ENCODE measurements at regions not wholly inside any gene's neighbourhood (a gene's known extent, or its start where the extent isn't known, plus 50 kb on each side); places are given as distances from the start of the nearest gene placed in this dataset.
"Not testable (repeated sequence)": the region's sequence is repeated elsewhere in the genome, so short reads cannot be mapped to it uniquely, and the experiment has no call there.

GRCh38 chr11:45733176-45733575 is 67.8 kb upstream of the CHST1 start:
- Histone ChIP-seq H3K4me1 (no peaks in the 10 kb centered on the region), H3K27ac (no peak overlapping the region), H3K9me3 (no peaks in the 10 kb centered on the region), H3K36me3 (no peaks in the 10 kb centered on the region), H3K27me3 (no peaks in the 10 kb centered on the region), H3K4me3 (no peak overlapping the region)
- DNase-seq (no peak), FAIRE-seq (no peak), ATAC-seq (no peak)
- TF ChIP-seq, protein P1, sequence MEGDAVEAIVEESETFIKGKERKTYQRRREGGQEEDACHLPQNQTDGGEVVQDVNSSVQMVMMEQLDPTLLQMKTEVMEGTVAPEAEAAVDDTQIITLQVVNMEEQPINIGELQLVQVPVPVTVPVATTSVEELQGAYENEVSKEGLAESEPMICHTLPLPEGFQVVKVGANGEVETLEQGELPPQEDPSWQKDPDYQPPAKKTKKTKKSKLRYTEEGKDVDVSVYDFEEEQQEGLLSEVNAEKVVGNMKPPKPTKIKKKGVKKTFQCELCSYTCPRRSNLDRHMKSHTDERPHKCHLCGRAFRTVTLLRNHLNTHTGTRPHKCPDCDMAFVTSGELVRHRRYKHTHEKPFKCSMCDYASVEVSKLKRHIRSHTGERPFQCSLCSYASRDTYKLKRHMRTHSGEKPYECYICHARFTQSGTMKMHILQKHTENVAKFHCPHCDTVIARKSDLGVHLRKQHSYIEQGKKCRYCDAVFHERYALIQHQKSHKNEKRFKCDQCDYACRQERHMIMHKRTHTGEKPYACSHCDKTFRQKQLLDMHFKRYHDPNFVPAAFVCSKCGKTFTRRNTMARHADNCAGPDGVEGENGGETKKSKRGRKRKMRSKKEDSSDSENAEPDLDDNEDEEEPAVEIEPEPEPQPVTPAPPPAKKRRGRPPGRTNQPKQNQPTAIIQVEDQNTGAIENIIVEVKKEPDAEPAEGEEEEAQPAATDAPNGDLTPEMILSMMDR (IDR thresholded peaks at IDR 0.05), result no peak
- WGBS, 2 donors, result 53 to 59% methylated on average over 1 of the region's 1 CpG
- intact Hi-C loops (cut with DNase I), result no loop called here

- Histone ChIP-seq H3K4me3 (no peak overlapping the region), H3K9me3 (no peaks in the 10 kb centered on the region), H3K27me3 (no peaks in the 10 kb centered on the region), H3K27ac (no peak overlapping the region), H3K4me1 (no peaks in the 10 kb centered on the region), H3K36me3 (no peaks in the 10 kb centered on the region)
- ATAC-seq (no peak), DNase-seq (no peak), FAIRE-seq (no peak)
- intact Hi-C loops (cut with DNase I), result no loop called here
- TF ChIP-seq, protein P1 (IDR thresholded peaks at IDR 0.05), result no peak
These were observed 66.9 kb upstream of the CHST1 start for GRCh38 chr11:45732343-45732742.

DNA sequence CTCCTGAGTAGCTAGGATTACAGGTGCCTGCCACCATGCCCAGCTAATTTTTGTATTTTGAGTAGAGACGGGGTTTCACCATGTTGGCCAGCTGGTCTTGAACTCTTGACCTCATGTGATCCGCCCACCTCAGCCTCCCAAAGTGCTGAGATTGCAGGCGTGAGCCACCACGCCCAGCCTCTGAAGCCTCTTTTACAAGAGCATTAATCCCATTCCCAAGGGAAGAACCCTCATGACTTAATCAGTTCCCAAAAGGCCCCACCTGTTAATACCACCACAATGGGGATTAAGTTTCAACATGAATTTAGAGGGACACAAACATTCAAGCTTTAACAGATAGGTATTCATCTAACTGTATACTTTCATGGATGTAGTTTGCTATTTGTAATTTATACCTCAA is 65.7 kb upstream of the CHST1 start:
- ATAC-seq; intact Hi-C loops (cut with DNase I); DNase-seq; H3K4me1 ChIP-seq; H3K9me3 ChIP-seq; H3K36me3 ChIP-seq; H3K27me3 ChIP-seq; H3K4me3 ChIP-seq; FAIRE-seq; H3K27ac ChIP-seq: not testable (repeated sequence)
- 86 to 89% methylated on average over 4 of the region's 4 CpGs for WGBS, 2 donors

- no peak for FAIRE-seq
- no peak overlapping the region for H3K4me3 ChIP-seq
- intact Hi-C loops (cut with DNase I), result no loop called here
- no peaks in the 10 kb centered on the region for H3K27me3 ChIP-seq
- TF ChIP-seq, protein P1 (IDR thresholded peaks at IDR 0.05), result no peak
- 51 to 54% methylated on average over 3 of the region's 3 CpGs for WGBS, 2 donors
- H3K27ac ChIP-seq, result no peak overlapping the region
- H3K4me1 ChIP-seq, result no peaks in the 10 kb centered on the region
- no peak for DNase-seq
- no peak for ATAC-seq
- H3K36me3 ChIP-seq, result no peaks in the 10 kb centered on the region
- no peaks in the 10 kb centered on the region for H3K9me3 ChIP-seq
These were observed 64.6 kb upstream of the CHST1 start for GRCh38 chr11:45730014-45730413.

- DNase-seq (no peak), ATAC-seq (no peak), FAIRE-seq (no peak)
- intact Hi-C loops (cut with DNase I), result no loop called here
- 62 to 63% methylated on average over 2 of the region's 2 CpGs for WGBS, 2 donors
- Histone ChIP-seq H3K9me3 (no peaks in the 10 kb centered on the region), H3K27ac (no peak overlapping the region), H3K36me3 (no peaks in the 10 kb centered on the region), H3K27me3 (no peaks in the 10 kb centered on the region), H3K4me1 (no peaks in the 10 kb centered on the region), H3K4me3 (no peak overlapping the region)
- TF ChIP-seq, protein P1 (IDR thresholded peaks at IDR 0.05), result no peak
These were observed 61.2 kb upstream of the CHST1 start for GRCh38 chr11:45726493-45727054.

Data from pancreas (tissue), 10 donors.